ENCODE measurements at regions not wholly inside any gene's neighbourhood (a gene's known extent, or its start where the extent isn't known, plus 50 kb on each side); places are given as distances from the start of the nearest gene placed in this dataset.

DNA sequence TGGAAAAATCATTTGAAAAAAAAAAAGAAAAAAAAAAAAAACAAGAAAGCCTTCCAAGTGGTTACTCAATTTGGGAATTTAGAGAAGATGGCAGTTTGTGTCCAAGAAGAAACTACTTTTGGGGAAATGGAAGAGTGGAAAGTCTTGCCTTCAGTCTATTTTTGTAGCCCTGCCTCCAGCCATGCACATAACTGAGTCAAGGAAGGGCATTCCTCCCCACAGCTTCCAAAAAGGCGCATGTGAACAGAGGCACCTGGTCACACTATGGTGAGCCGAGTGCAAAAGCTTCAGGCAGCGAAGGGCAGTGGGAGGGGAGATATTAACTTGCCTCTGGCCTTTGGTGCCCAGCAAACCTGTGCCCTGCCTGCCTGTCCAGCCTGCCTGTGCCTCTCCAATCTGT, 163.7 kb downstream of the SMIM20 start:
- Mint-ChIP-seq H3K9me3 (no peaks in the 10 kb centered on the region), H3K36me3 (no peaks in the 10 kb centered on the region), H3K4me1 (peaks cover 35 to 47% (median 44%) of the 10 kb centered on the region in 3 donors), H3K4me3 (no peak overlapping the region), H3K27ac (peak overlapping the region in 1 of 8 donors; percentile 80), H3K27me3 (peaks cover 1 to 11% of the 10 kb centered on the region in 2 donors)
- Histone ChIP-seq H3K36me3 (ENCODE audit: insufficient read depth, low read length) (no peaks in the 10 kb centered on the region), H3K9me3 (ENCODE audit: low read length) (no peaks in the 10 kb centered on the region), H3K27me3 (ENCODE audit: insufficient read depth, low read length, poor library complexity, severe bottlenecking) (no peaks in the 10 kb centered on the region), H3K4me3 (ENCODE audit: low read length) (no peak overlapping the region), H3K4me1 (ENCODE audit: insufficient read depth, low read length) (peaks cover 6% of the 10 kb centered on the region), H3K27ac (ENCODE audit: low read depth, low read length) (no peak overlapping the region)
- CTCF ChIA-PET, result interaction anchor here (0.9 to 1.6 kb wide), 2 partner anchors 90 to 247 kb away, joined by 3 read pairs; no protein-coding TSS in a partner anchor
- POLR2A ChIA-PET, result no interaction called here
- no peak for DNase-seq

GRCh38 chr4:26080870-26081628, 167.0 kb downstream of the SMIM20 start:
- Histone ChIP-seq H3K36me3 (ENCODE audit: insufficient read depth, low read length) (no peaks in the 10 kb centered on the region), H3K4me1 (ENCODE audit: insufficient read depth, low read length) (peaks cover 2% of the 10 kb centered on the region), H3K27me3 (ENCODE audit: insufficient read depth, low read length, poor library complexity, severe bottlenecking) (no peaks in the 10 kb centered on the region), H3K27ac (ENCODE audit: low read depth, low read length) (no peak overlapping the region), H3K9me3 (ENCODE audit: low read length) (no peaks in the 10 kb centered on the region), H3K4me3 (ENCODE audit: low read length) (no peak overlapping the region)
- ChIA-PET POLR2A (no interaction called here), CTCF (no interaction called here)
- DNase-seq, result no peak
- Mint-ChIP-seq H3K9me3 (no peaks in the 10 kb centered on the region), H3K36me3 (no peaks in the 10 kb centered on the region), H3K4me1 (peaks cover 14 to 25% (median 22%) of the 10 kb centered on the region in 3 donors), H3K4me3 (no peak overlapping the region), H3K27me3 (peaks cover 3 to 17% of the 10 kb centered on the region in 2 donors), H3K27ac (peak overlapping the region in 3 of 8 donors; percentile 12 to 80 (median 48))

GRCh38 chr4:26081795-26082498, 167.9 kb downstream of the SMIM20 start:
- Mint-ChIP-seq H3K27me3 (peaks cover 3 to 17% of the 10 kb centered on the region in 2 donors), H3K4me1 (peaks cover 8 to 17% (median 13%) of the 10 kb centered on the region in 3 donors), H3K36me3 (no peaks in the 10 kb centered on the region), H3K9me3 (no peaks in the 10 kb centered on the region), H3K4me3 (no peak overlapping the region), H3K27ac (peak overlapping the region in 1 of 8 donors; percentile 30)
- Histone ChIP-seq H3K27ac (ENCODE audit: low read depth, low read length) (no peak overlapping the region), H3K4me3 (ENCODE audit: low read length) (no peak overlapping the region), H3K4me1 (ENCODE audit: insufficient read depth, low read length) (no peaks in the 10 kb centered on the region), H3K36me3 (ENCODE audit: insufficient read depth, low read length) (no peaks in the 10 kb centered on the region), H3K9me3 (ENCODE audit: low read length) (no peaks in the 10 kb centered on the region), H3K27me3 (ENCODE audit: insufficient read depth, low read length, poor library complexity, severe bottlenecking) (no peaks in the 10 kb centered on the region)
- ChIA-PET POLR2A (no interaction called here), CTCF (interaction anchor here (0.6 to 3.0 kb wide), 19 partner anchors 11 to 328 kb away, joined by 3 to 17 read pairs (median 4); no protein-coding TSS in a partner anchor)
- peak in 2 of 5 donors; percentile 17 to 43 for DNase-seq

DNA sequence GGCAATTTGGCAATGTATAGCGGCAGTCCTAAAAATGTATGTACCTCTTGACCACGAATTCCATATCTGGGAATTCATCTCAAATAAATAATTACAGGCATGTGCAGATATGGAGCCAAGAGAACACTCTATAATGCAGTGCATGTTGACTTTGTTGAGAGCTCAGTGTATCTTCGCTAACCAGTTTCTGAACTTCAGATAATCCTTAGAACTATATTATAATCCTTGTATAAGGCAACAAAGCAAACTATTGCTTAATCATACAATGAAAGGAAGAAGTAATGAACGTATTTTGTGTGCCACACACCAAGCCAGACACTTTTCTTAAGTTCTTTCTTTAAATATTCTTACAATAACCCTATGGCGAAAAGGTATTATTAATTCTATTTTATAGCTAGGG, 168.5 kb downstream of the SMIM20 start:
- Mint-ChIP-seq H3K4me3 (no peak overlapping the region), H3K4me1 (peaks cover 8 to 17% (median 13%) of the 10 kb centered on the region in 3 donors), H3K36me3 (no peaks in the 10 kb centered on the region), H3K27me3 (peaks cover 3 to 17% of the 10 kb centered on the region in 2 donors), H3K9me3 (no peaks in the 10 kb centered on the region), H3K27ac (no peak overlapping the region)
- no peaks in the 10 kb centered on the region for H3K27me3 ChIP-seq (ENCODE audit: insufficient read depth, low read length, poor library complexity, severe bottlenecking)
- no peak overlapping the region for H3K4me3 ChIP-seq (ENCODE audit: low read length)
- no peaks in the 10 kb centered on the region for H3K36me3 ChIP-seq (ENCODE audit: insufficient read depth, low read length)
- H3K27ac ChIP-seq (ENCODE audit: low read depth, low read length), result no peak overlapping the region
- CTCF ChIA-PET, result interaction anchor here (0.6 to 3.0 kb wide), 20 partner anchors 10 to 327 kb away, joined by 3 to 17 read pairs (median 4); no protein-coding TSS in a partner anchor
- H3K9me3 ChIP-seq (ENCODE audit: low read length), result no peaks in the 10 kb centered on the region
- no peak for DNase-seq
- POLR2A ChIA-PET, result no interaction called here
- H3K4me1 ChIP-seq (ENCODE audit: insufficient read depth, low read length), result no peaks in the 10 kb centered on the region

GRCh38 chr4:26083987-26084386, 170.0 kb downstream of the SMIM20 start:
- peaks cover 3 to 17% of the 10 kb centered on the region in 2 donors for H3K27me3 Mint-ChIP-seq
- no peak overlapping the region for H3K4me3 Mint-ChIP-seq
- Histone ChIP-seq H3K27me3 (ENCODE audit: insufficient read depth, low read length, poor library complexity, severe bottlenecking) (no peaks in the 10 kb centered on the region), H3K27ac (ENCODE audit: low read depth, low read length) (no peak overlapping the region), H3K4me1 (ENCODE audit: insufficient read depth, low read length) (peaks cover 4% of the 10 kb centered on the region), H3K4me3 (ENCODE audit: low read length) (no peak overlapping the region), H3K36me3 (ENCODE audit: insufficient read depth, low read length) (no peaks in the 10 kb centered on the region), H3K9me3 (ENCODE audit: low read length) (no peaks in the 10 kb centered on the region)
- ChIA-PET CTCF (interaction anchor here (1.1 to 3.0 kb wide), 7 partner anchors 9 to 326 kb away, joined by 4 to 17 read pairs (median 7); no protein-coding TSS in a partner anchor), POLR2A (no interaction called here)
- H3K9me3 Mint-ChIP-seq, result no peaks in the 10 kb centered on the region
- H3K36me3 Mint-ChIP-seq, result no peaks in the 10 kb centered on the region
- H3K27ac Mint-ChIP-seq, result no peak overlapping the region
- no peak for DNase-seq
- peaks cover 19 to 30% (median 27%) of the 10 kb centered on the region in 3 donors for H3K4me1 Mint-ChIP-seq

- no peak overlapping the region for H3K4me3 Mint-ChIP-seq
Observed at GRCh38 chr4:26084414-26084813, 170.4 kb downstream of the SMIM20 start.

GRCh38 chr4:26085551-26085950, 171.5 kb downstream of the SMIM20 start:
- peaks cover 0 to 7% (median 2%) of the 10 kb centered on the region in 3 donors for H3K36me3 Mint-ChIP-seq
- peak overlapping the region in 1 of 8 donors; percentile 71 for H3K27ac Mint-ChIP-seq
- no peak for DNase-seq

More at GRCh38 chr4:26084414-26084813, 170.4 kb downstream of the SMIM20 start:
- CTCF ChIA-PET, result interaction anchor here (2.5 to 3.0 kb wide), 3 partner anchors 9 to 325 kb away, joined by 7 to 15 read pairs (median 12); no protein-coding TSS in a partner anchor
- H3K27ac ChIP-seq (ENCODE audit: low read depth, low read length), result no peak overlapping the region
- no peaks in the 10 kb centered on the region for H3K36me3 ChIP-seq (ENCODE audit: insufficient read depth, low read length)
- no peaks in the 10 kb centered on the region for H3K9me3 Mint-ChIP-seq
- no peaks in the 10 kb centered on the region for H3K36me3 Mint-ChIP-seq
- no peaks in the 10 kb centered on the region for H3K9me3 ChIP-seq (ENCODE audit: low read length)
- POLR2A ChIA-PET, result no interaction called here
- no peak for DNase-seq
- H3K27ac Mint-ChIP-seq, result peak overlapping the region in 2 of 8 donors; percentile 17 to 38
- H3K27me3 Mint-ChIP-seq, result peaks cover 3 to 17% of the 10 kb centered on the region in 2 donors
- peaks cover 19 to 30% (median 27%) of the 10 kb centered on the region in 3 donors for H3K4me1 Mint-ChIP-seq
- no peaks in the 10 kb centered on the region for H3K27me3 ChIP-seq (ENCODE audit: insufficient read depth, low read length, poor library complexity, severe bottlenecking)
- H3K4me3 ChIP-seq (ENCODE audit: low read length), result no peak overlapping the region
- peaks cover 4% of the 10 kb centered on the region for H3K4me1 ChIP-seq (ENCODE audit: insufficient read depth, low read length)

More at GRCh38 chr4:26085551-26085950, 171.5 kb downstream of the SMIM20 start:
- Histone ChIP-seq H3K36me3 (ENCODE audit: insufficient read depth, low read length) (no peaks in the 10 kb centered on the region), H3K9me3 (ENCODE audit: low read length) (no peaks in the 10 kb centered on the region), H3K27ac (ENCODE audit: low read depth, low read length) (no peak overlapping the region), H3K4me1 (ENCODE audit: insufficient read depth, low read length) (peaks cover 4% of the 10 kb centered on the region), H3K4me3 (ENCODE audit: low read length) (no peak overlapping the region), H3K27me3 (ENCODE audit: insufficient read depth, low read length, poor library complexity, severe bottlenecking) (no peaks in the 10 kb centered on the region)
- Mint-ChIP-seq H3K4me3 (no peak overlapping the region), H3K4me1 (peaks cover 19 to 30% (median 27%) of the 10 kb centered on the region in 3 donors), H3K27me3 (peaks cover 3 to 11% of the 10 kb centered on the region in 2 donors), H3K9me3 (peaks cover 2 to 8% (median 6%) of the 10 kb centered on the region in 5 donors)
- ChIA-PET CTCF (interaction anchor here (0.8 kb wide), 1 partner anchor 10 kb away, joined by 3 read pairs; no protein-coding TSS in a partner anchor), POLR2A (no interaction called here)
